ENCODE measurements at regions not wholly inside any gene's neighbourhood (a gene's known extent, or its start where the extent isn't known, plus 50 kb on each side); places are given as distances from the start of the nearest gene placed in this dataset.

GRCh38 chr3:163916596-163917560 lies 1161.4 kb downstream of the SI start:
- TF ChIP-seq, protein P1, sequence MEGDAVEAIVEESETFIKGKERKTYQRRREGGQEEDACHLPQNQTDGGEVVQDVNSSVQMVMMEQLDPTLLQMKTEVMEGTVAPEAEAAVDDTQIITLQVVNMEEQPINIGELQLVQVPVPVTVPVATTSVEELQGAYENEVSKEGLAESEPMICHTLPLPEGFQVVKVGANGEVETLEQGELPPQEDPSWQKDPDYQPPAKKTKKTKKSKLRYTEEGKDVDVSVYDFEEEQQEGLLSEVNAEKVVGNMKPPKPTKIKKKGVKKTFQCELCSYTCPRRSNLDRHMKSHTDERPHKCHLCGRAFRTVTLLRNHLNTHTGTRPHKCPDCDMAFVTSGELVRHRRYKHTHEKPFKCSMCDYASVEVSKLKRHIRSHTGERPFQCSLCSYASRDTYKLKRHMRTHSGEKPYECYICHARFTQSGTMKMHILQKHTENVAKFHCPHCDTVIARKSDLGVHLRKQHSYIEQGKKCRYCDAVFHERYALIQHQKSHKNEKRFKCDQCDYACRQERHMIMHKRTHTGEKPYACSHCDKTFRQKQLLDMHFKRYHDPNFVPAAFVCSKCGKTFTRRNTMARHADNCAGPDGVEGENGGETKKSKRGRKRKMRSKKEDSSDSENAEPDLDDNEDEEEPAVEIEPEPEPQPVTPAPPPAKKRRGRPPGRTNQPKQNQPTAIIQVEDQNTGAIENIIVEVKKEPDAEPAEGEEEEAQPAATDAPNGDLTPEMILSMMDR (IDR thresholded peaks at IDR 0.05; ENCODE audit: low read length), result peak; percentile 54
- TF ChIP-seq EZH2 (IDR thresholded peaks at IDR 0.05; ENCODE audit: borderline replicate concordance, low read length), result no peak
